ENCODE measurements at regions not wholly inside any gene's neighbourhood (a gene's known extent, or its start where the extent isn't known, plus 50 kb on each side); places are given as distances from the start of the nearest gene placed in this dataset.

DNA sequence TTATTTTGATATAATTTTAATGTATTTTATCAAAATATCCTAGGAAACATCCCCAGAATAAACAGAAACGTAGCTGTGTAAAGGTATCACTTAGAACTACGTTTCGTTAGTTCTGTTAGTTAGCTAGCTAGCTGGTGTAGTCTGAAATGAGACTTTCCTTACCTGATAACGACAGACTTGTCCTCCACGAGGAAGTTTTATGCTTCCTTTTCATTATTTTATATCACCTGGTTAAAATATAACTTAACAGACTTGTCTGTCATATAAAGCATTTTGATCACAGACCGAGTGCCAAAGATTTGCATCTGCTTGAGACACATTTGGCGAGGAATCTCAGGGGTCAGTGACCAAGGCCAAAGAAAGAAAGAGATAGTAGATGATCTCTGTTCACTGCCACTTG lies 829.5 kb downstream of the VGLL3 start:
- TF ChIP-seq, protein P1, sequence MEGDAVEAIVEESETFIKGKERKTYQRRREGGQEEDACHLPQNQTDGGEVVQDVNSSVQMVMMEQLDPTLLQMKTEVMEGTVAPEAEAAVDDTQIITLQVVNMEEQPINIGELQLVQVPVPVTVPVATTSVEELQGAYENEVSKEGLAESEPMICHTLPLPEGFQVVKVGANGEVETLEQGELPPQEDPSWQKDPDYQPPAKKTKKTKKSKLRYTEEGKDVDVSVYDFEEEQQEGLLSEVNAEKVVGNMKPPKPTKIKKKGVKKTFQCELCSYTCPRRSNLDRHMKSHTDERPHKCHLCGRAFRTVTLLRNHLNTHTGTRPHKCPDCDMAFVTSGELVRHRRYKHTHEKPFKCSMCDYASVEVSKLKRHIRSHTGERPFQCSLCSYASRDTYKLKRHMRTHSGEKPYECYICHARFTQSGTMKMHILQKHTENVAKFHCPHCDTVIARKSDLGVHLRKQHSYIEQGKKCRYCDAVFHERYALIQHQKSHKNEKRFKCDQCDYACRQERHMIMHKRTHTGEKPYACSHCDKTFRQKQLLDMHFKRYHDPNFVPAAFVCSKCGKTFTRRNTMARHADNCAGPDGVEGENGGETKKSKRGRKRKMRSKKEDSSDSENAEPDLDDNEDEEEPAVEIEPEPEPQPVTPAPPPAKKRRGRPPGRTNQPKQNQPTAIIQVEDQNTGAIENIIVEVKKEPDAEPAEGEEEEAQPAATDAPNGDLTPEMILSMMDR (IDR thresholded peaks at IDR 0.05; ENCODE audit: borderline replicate concordance, insufficient read depth, low read depth, low read length) = no peak
- no peak overlapping the region for H3K4me3 ChIP-seq (ENCODE audit: low read depth, low read length)

DNA sequence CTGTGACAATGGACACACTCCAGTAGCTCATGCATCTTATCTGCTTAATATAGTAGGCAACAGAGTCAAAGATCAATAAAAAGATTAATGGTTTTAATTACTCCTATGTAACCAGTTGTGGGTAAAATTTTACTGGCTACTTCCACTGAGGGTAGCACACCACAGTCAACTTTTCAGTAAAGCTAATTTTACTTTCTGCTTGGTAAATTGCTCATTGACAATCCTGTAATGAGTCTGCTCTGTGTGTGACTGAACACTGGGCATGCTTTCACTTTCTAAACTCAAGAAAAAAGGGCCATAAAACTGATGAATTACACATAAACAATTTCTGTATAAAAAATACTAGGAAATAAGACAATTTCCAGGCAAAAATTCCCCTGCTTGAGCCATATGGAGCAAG lies 838.3 kb downstream of the VGLL3 start:
- H3K4me3 ChIP-seq (ENCODE audit: low read depth, low read length) = no peak overlapping the region
- TF ChIP-seq, protein P1 (IDR thresholded peaks at IDR 0.05; ENCODE audit: borderline replicate concordance, insufficient read depth, low read depth, low read length) = no peak

DNA sequence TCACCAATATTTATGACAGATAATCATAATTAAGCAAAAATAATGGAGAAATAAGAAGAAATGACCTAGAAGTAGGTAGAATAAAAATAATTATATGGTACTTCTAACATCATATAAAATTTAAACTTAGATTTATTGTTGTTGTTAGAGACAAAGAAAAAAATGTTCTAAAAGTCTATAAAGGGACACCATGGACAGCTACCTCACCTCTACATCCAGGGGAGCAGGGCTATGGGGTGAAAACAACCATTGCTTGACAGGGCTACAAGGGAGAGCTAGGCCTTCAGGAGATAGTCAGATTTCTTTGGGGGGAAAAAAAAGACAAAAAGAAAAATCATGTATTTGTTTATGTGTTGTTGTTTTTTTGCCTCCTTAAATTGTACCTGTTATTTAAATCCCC lies 841.9 kb downstream of the VGLL3 start:
- no peak overlapping the region for H3K4me3 ChIP-seq (ENCODE audit: low read depth, low read length)
- TF ChIP-seq, protein P1 (IDR thresholded peaks at IDR 0.05; ENCODE audit: borderline replicate concordance, insufficient read depth, low read depth, low read length) = no peak

DNA sequence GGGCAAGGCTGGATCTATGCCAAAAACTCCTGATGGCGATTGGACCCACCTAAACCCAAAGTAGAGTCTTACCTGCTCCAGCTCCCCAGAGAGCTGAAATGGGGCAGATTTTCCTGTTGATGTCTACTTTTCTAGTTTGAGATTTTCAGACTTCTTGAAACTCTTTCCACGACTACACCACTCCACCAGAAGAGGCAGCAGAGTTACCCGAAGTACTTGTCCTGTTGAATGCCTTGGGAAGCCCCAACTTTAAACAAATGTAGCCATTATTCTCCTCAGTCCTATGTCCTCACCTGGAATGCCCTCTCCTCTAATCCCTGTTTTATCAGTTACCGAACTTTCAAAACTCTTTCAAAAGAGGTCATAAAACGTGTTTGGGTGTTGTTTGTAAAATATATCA lies 843.8 kb downstream of the VGLL3 start:
- TF ChIP-seq, protein P1 (IDR thresholded peaks at IDR 0.05; ENCODE audit: borderline replicate concordance, insufficient read depth, low read depth, low read length) = 0 out of 2 replicates have a peak, but pooled peaks have one; percentile 17
- no peak overlapping the region for H3K4me3 ChIP-seq (ENCODE audit: low read depth, low read length)

DNA sequence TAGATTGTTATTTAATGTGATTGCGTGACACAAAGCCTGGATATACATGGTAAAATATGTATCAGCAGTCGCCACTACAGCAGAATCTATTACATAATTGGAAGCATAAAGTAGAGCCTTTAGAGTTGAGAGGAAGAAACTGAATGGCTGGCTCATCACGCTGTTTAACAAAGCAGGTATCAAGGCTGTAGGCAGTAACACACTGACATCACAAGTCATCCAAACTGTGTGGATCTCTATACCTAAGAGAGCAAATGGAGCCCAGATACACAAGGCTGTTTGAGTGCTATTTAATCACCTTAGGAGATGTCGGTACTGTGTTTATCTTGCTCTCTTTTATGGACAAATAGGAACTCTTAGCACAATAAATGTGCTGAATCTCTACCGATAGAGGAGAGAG lies 864.4 kb downstream of the VGLL3 start:
- TF ChIP-seq, protein P1 (IDR thresholded peaks at IDR 0.05; ENCODE audit: borderline replicate concordance, insufficient read depth, low read depth, low read length) = no peak

More for the DNA sequence above, 864.4 kb downstream of the VGLL3 start:
- H3K4me3 ChIP-seq (ENCODE audit: low read depth, low read length) = no peak overlapping the region
